Memory B cell (primary cell): ENCODE measurements at regions not wholly inside any gene's neighbourhood (a gene's known extent, or its start where the extent isn't known, plus 50 kb on each side); places are given as distances from the start of the nearest gene placed in this dataset.
"Not testable (repeated sequence)": the region's sequence is repeated elsewhere in the genome, so short reads cannot be mapped to it uniquely, and the experiment has no call there.

ENCODE experiments used
- ATAC-seq: fragments of 150-1000 bp; cut with Tn5 transposase; 2 replicates; pipeline ENCODE4 v1.10.0; 2021; ENCODE audit warnings: low read depth, mild to moderate bottlenecking, moderate library complexity
- DNase-seq, 2 donors: peaks; one replicate each; pipeline ENCODE4 v3.0.0; 2022; ENCODE audit warnings: low spot score in 2 of 2
- H3K27ac Mint-ChIP-seq: one replicate; pipeline ENCODE4 v1.8.0; 2022; ENCODE audit warnings: mild to moderate bottlenecking, moderate library complexity, mixed read lengths
- H3K27me3 Mint-ChIP-seq: one replicate; pipeline ENCODE4 v1.8.0; 2022; ENCODE audit warnings: mixed read lengths
- H3K36me3 Mint-ChIP-seq: one replicate; pipeline ENCODE4 v1.8.0; 2022; ENCODE audit warnings: mild to moderate bottlenecking, mixed read lengths
- H3K4me1 Mint-ChIP-seq: one replicate; pipeline ENCODE4 v1.8.0; 2022; ENCODE audit warnings: mixed read lengths
- H3K4me3 Mint-ChIP-seq: one replicate; pipeline ENCODE4 v1.8.0; 2022; ENCODE audit warnings: mild to moderate bottlenecking, moderate library complexity, mixed read lengths
- H3K9me3 Mint-ChIP-seq: one replicate; pipeline ENCODE4 v1.8.0; 2022; ENCODE audit warnings: mixed read lengths

DNA sequence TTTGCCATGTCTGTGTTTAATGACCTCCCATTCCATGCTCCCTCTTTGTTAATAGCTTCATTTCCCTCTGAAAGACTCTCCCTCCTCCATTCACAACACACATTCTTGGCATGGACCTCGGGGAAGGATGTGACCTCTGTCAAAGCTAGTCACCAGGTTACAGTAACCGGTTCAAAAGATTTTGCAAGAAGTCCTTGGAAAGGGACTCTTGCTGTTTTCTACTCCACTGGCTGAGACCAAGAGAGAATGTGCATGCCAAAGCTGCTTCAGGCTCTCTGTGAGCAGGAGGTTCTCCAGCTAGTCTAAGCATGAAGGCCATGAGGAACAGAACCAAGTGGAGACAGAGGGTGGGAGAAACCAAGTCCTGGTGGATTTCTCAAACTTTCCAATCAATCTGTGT, 732.6 kb downstream of the CCSER2 start:
- H3K4me3 Mint-ChIP-seq = no peak overlapping the region
- DNase-seq = no peak
- no peaks in the 10 kb centered on the region for H3K4me1 Mint-ChIP-seq
- H3K36me3 Mint-ChIP-seq = no peaks in the 10 kb centered on the region
- H3K27ac Mint-ChIP-seq = no peak overlapping the region
- peaks cover 18% of the 10 kb centered on the region for H3K9me3 Mint-ChIP-seq
- ATAC-seq = no peak
- H3K27me3 Mint-ChIP-seq = no peaks in the 10 kb centered on the region

DNA sequence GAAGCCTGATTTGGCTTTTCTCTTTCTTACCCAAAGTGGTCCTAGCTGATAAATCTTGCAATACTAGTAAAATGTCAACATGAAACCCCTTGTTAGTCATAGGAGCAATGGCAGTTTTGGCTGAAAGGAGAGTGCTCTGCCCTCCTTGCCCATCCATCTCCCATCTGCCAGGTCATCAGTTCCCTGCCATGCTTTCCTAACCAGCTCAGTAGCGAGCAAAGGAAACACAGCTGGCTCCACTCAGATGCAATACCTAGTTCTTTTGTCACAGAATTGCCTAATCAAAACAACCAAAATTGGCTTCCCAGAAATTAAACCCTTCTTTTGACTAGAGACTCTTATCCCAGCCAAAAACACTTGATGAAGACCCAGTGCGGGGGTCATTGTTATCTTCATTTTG, 733.0 kb downstream of the CCSER2 start:
- Mint-ChIP-seq H3K36me3 (no peaks in the 10 kb centered on the region), H3K4me3 (no peak overlapping the region), H3K4me1 (no peaks in the 10 kb centered on the region), H3K9me3 (peaks cover 15% of the 10 kb centered on the region), H3K27me3 (no peaks in the 10 kb centered on the region), H3K27ac (no peak overlapping the region)
- DNase-seq = no peak
- ATAC-seq = no peak

DNA sequence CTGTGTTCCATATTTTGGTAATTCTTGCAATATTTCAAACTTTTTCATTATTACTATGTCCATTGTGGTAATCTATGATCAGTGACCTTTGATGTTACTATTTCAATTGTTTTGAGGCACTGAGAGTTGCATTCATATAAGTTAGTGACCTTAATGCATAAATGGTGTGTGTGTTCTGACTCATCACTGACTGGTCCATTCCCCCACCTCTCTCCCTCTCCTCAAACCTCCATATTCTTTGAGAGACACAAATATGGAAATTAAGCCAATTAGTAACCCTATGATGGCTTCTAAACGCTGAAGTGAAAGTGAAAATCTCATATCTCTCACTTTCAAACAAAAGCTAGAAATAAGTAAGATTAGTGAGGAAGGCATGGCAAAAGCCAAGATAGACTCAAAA, 739.6 kb downstream of the CCSER2 start:
- Mint-ChIP-seq H3K4me1 (no peaks in the 10 kb centered on the region), H3K4me3 (no peak overlapping the region), H3K27ac (no peak overlapping the region), H3K27me3 (no peaks in the 10 kb centered on the region), H3K9me3 (peaks cover 14% of the 10 kb centered on the region), H3K36me3 (no peaks in the 10 kb centered on the region)
- DNase-seq (no peak), ATAC-seq (no peak)

DNA sequence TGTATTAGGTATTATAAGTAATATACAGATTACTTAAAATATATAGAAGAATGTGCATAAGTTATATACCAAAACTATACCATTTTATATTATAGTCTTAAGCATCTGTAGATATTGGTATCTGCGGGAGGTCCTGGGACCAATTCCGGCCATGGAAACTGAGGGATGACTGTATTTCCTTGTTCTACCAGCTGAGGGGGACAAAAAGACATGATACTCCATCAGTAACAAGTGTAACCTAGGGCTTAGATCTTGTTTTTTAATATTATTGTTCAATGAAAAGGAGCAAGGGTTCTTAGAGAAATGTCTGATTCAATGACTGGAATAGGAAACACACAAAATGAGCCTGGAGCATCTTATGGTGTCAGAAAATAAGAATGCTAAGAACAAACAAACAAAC, 752.5 kb downstream of the CCSER2 start:
- ATAC-seq (no peak), DNase-seq (no peak)
- H3K9me3 Mint-ChIP-seq = peaks cover 6% of the 10 kb centered on the region
- no peak overlapping the region for H3K4me3 Mint-ChIP-seq
- no peaks in the 10 kb centered on the region for H3K36me3 Mint-ChIP-seq
- no peaks in the 10 kb centered on the region for H3K27me3 Mint-ChIP-seq
- H3K4me1 Mint-ChIP-seq = no peaks in the 10 kb centered on the region
- H3K27ac Mint-ChIP-seq = no peak overlapping the region

DNA sequence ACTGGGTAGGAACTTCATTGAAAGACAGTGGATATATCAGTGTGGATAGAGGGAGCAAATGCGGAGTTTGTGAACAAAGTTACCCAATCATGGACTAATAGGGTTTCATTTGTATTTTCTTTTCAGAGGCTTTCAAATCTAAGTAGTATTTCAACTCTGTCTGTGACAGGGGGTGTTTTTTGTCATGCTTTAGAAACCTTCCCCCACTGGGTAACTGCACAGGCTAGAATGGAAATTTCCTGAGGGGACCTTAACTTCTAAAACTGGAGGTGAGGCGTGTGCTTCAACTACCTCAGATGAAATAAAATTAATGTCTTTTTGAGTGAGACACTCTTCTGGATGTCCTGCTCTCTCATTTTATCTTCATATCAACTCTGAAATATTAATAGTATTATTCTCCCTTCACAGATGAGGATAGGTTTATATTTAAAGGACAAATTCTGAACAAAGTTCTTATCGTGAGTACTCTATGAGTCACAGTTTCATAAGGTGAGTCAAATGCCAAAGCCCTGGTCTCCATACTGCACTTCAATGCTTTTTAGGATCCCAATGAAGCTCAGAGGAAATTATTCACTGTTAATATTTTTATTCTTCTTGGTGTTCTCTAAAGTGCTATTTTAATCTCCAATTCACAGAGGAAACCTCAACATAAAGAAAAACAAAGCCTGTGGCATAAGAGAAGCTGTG, 770.6 kb downstream of the CCSER2 start:
- no peaks in the 10 kb centered on the region for H3K36me3 Mint-ChIP-seq
- no peak overlapping the region for H3K4me3 Mint-ChIP-seq
- no peak overlapping the region for H3K27ac Mint-ChIP-seq
- DNase-seq = no peak
- no peaks in the 10 kb centered on the region for H3K27me3 Mint-ChIP-seq
- ATAC-seq = no peak
- H3K4me1 Mint-ChIP-seq = no peaks in the 10 kb centered on the region
- no peaks in the 10 kb centered on the region for H3K9me3 Mint-ChIP-seq

DNA sequence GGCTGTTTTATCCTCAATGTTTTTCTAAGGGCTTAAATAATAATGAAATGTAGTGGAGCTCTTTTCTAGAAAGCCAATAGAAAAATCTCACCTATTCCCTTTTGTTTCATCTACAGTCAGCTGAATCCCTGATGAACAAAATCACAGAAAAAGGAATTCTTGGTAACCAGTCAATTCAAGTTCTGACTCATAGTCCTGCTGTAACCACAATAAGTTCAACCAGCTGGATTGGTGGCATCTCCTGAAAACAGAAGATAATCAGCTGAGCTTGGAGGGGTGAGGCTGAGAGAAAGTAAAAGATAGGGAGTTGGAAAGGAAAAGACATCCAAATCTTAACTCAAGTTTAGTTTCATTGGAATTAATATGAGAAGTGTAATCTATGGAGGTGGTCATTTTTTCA, 772.1 kb downstream of the CCSER2 start:
- ATAC-seq (no peak), DNase-seq (no peak)
- H3K27me3 Mint-ChIP-seq = no peaks in the 10 kb centered on the region
- H3K36me3 Mint-ChIP-seq = no peaks in the 10 kb centered on the region
- H3K9me3 Mint-ChIP-seq = no peaks in the 10 kb centered on the region
- H3K4me1 Mint-ChIP-seq = no peaks in the 10 kb centered on the region
- H3K27ac Mint-ChIP-seq = no peak overlapping the region
- H3K4me3 Mint-ChIP-seq = no peak overlapping the region

DNA sequence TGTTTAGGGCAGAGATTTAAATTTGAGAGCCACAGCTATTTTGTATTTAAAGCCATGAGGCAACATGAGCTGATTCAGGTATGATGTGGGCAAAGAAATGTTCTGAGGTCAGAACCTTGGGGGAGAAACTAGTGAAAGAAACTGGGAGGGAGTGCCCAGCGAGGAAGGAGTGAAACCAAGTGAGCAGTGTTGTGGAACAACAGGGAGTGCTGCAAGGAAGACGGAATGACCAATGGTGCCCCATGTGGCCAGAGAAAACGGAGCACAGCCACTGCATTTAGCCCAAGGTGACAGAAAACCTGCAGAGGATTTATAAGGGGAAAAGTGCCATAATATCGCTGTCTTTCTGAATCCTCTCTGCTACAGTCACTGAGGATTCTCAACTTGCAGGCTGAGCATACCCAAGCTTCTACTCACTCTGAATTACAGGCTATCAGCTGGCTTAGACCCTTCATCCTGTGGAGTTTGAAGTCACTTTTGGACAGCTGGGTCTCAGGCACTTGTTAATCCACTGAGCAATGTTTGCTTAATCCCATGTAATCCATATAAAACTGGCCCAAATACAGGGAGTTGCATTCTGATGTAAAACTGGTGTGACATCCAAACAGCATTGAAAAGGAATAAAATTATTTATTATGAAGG, 777.3 kb downstream of the CCSER2 start:
- Mint-ChIP-seq H3K36me3 (no peaks in the 10 kb centered on the region), H3K4me1 (no peaks in the 10 kb centered on the region), H3K27me3 (no peaks in the 10 kb centered on the region), H3K9me3 (no peaks in the 10 kb centered on the region), H3K4me3 (no peak overlapping the region), H3K27ac (no peak overlapping the region)
- DNase-seq (no peak), ATAC-seq (no peak)

DNA sequence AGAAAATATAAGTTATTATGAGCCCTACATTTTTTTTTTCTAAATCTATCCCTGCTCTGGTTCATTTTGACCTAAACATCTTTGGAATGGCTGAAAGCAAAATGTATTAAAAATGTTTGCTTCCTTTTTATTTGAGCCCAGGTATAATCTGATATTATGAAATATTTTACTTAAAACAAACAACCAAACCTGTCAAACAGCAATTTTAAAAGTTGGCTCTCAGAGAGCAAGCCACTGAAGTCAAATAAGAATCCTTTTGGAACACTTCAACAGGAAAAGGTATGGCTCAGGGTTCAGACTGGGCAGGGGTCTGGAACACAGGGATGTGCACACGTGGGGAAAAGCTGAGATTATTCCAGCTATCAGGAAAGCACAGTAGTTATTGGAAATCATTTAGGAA, 782.9 kb downstream of the CCSER2 start:
- Mint-ChIP-seq H3K27me3 (no peaks in the 10 kb centered on the region), H3K27ac (no peak overlapping the region), H3K4me1 (no peaks in the 10 kb centered on the region), H3K9me3 (peaks cover 2% of the 10 kb centered on the region), H3K36me3 (no peaks in the 10 kb centered on the region), H3K4me3 (no peak overlapping the region)
- no peak for DNase-seq
- no peak for ATAC-seq

DNA sequence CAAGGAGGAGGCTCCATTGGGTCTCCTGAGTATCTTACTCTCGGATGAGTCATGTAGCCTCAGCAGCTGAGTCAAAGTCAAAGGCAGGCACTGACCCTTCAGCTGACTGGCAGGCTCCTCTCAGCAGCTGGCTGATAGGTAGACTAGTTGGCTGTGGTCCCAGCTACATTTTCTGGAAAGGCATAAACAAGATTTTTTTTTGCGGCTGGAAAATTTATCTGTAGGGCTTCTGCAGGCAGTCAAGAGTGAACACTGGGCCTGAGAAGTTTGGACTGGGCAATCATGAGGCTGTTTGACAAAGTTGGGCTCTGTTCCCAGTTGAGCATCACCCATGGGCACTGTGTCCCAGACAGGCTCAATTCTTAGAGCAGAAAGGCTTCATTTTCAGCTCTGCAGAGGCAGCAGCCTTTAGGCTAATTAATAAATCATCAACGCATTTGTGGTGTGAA, 796.2 kb downstream of the CCSER2 start:
- Mint-ChIP-seq H3K27me3 (no peaks in the 10 kb centered on the region), H3K9me3 (peaks cover 4% of the 10 kb centered on the region), H3K36me3 (no peaks in the 10 kb centered on the region), H3K27ac (no peak overlapping the region), H3K4me1 (no peaks in the 10 kb centered on the region), H3K4me3 (no peak overlapping the region)
- ATAC-seq (no peak), DNase-seq (no peak)

DNA sequence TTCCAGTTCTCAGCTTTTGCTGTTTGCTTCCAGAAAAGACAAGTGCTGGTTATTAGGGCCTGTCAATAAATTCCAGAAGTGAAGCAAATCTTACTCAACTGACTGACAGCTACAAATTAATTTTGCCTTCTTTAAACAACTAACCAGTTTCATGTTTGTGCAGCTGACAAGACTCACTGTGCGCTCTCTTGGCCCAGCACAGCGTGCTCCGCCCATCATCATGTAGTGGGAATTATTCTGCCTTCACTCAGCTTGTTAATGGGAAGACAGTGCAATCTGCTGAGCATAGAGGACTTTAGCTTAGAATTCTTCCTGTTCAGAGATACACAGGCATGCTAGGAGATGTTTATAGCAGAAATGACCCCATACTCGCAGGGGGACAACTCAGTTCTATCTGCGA, 808.9 kb downstream of the CCSER2 start:
- Mint-ChIP-seq H3K9me3 (no peaks in the 10 kb centered on the region), H3K4me3 (no peak overlapping the region), H3K36me3 (no peaks in the 10 kb centered on the region), H3K27ac (no peak overlapping the region), H3K27me3 (no peaks in the 10 kb centered on the region), H3K4me1 (no peaks in the 10 kb centered on the region)
- DNase-seq = no peak
- no peak for ATAC-seq

DNA sequence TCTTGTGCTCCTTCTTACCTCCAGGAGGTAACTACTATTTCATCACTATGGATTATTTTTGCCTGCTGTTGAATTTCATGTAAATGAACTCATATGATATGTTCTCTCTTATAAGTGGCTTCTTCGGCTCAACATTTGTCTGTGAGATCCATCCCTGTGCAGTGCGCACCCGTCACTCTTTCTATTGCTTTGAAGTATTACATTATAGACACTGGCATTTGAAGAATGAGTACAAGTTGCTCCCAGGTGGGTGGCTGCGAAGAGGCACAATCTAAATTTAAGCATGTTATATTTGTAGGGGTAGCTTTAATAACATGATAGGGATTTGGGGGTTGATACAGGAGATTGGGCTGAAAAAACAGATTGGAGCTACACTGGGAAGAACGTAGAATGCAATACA, 809.7 kb downstream of the CCSER2 start:
- Mint-ChIP-seq H3K9me3 (no peaks in the 10 kb centered on the region), H3K4me3 (no peak overlapping the region), H3K36me3 (no peaks in the 10 kb centered on the region), H3K27me3 (no peaks in the 10 kb centered on the region), H3K4me1 (no peaks in the 10 kb centered on the region), H3K27ac (no peak overlapping the region)
- DNase-seq = no peak
- ATAC-seq = no peak

DNA sequence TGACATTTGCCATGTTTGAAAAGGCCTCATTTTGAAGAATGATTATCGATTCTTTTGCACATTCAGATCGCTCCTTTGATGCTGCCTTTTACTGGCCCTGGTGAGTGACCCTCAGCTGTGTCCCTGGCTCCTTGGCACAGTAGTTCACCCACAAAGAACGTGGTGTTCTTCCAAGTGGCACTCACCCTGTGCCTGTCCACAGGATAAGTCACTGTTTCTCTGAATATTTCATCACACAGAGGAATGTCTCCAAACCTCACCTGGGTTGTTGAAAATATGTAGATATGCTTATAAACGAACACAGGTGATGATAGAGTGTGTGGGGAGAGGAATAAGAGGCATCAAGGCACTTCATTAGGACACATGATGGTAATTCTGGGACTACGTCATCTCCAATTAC, 810.7 kb downstream of the CCSER2 start:
- Mint-ChIP-seq H3K4me3 (no peak overlapping the region), H3K36me3 (no peaks in the 10 kb centered on the region)
- no peak for ATAC-seq

DNA sequence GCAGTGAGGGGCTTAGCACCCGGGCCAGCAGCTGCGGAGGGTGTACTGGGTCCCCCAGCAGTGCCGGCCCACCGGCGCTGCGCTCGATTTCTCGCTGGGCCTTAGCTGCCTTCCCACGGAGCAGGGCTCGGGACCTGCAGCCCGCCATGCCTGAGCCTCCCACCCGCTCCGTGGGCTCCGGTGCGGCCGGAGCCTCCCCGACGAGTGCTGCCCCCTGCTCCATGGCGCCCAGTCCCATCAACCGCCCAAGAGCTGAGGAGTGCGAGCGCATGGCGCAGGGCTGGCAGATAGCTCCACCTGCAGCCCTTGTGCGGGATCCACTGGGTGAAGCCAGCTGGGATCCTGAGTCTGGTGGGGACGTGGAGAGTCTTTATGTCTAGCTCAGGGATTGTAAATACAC, 813.1 kb downstream of the CCSER2 start:
- DNase-seq, H3K9me3 Mint-ChIP-seq, H3K36me3 Mint-ChIP-seq, H3K4me1 Mint-ChIP-seq, H3K27ac Mint-ChIP-seq, ATAC-seq, H3K4me3 Mint-ChIP-seq, H3K27me3 Mint-ChIP-seq: not testable (repeated sequence)

More for the DNA sequence above, 810.7 kb downstream of the CCSER2 start:
- Mint-ChIP-seq H3K27ac (no peak overlapping the region), H3K4me1 (no peaks in the 10 kb centered on the region), H3K27me3 (no peaks in the 10 kb centered on the region), H3K9me3 (no peaks in the 10 kb centered on the region)
- DNase-seq = no peak

DNA sequence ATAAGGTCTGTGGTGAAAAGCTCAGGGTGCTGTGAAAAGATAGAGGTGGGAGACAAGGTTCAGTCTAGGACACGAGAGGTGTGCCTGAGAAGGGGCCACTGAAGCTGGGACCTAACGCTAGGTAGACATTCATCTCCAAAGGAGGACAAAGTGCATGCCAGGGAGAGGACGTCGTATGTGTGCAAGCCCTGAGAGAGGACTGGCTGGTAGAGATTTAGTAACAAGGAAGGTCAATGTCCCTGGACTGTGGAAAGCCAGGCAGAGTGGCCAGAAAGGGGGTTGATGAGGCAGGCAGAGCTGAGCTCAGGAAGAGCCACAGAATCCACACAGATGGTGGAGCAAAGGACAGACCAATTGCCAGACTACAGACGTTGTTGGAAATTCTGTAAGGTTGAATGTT, 817.6 kb downstream of the CCSER2 start:
- Mint-ChIP-seq H3K4me1 (no peaks in the 10 kb centered on the region), H3K27me3 (no peaks in the 10 kb centered on the region), H3K36me3 (no peaks in the 10 kb centered on the region), H3K4me3 (no peak overlapping the region), H3K27ac (no peak overlapping the region), H3K9me3 (peaks cover 4% of the 10 kb centered on the region)
- DNase-seq (no peak), ATAC-seq (no peak)
